ENCODE measurements at regions not wholly inside any gene's neighbourhood (a gene's known extent, or its start where the extent isn't known, plus 50 kb on each side); places are given as distances from the start of the nearest gene placed in this dataset.

GRCh38 chr11:92391364-92391763 lies 166.7 kb downstream of the FAT3 start:
- TF ChIP-seq CTCF (IDR thresholded peaks at IDR 0.05): no peak
- TF ChIP-seq POLR2A (IDR thresholded peaks at IDR 0.05): no peak
